ENCODE measurements at regions not wholly inside any gene's neighbourhood (a gene's known extent, or its start where the extent isn't known, plus 50 kb on each side); places are given as distances from the start of the nearest gene placed in this dataset.

- DNase-seq = no peak
Measured at GRCh38 chr12:54711669-54712068, 63.5 kb upstream of the DCD start.

DNA sequence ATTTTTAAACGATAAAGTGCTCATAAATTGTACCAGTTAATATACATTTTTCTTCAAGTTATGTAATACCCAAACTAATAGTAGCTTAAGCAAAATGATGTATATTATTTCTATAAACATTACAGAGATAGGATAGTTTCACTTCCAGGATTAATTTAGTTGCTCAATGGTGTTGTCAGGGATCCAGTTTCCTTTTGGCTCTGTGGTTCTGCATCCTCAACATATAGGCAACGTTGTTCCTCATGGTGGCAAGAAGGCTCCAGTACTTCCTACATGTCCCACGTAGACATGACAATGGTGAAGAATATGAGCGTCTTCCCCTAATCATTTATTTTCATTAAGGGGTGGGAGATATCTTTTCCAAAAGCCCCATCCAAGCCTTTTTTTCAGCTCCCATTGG lies 60.7 kb upstream of the DCD start:
- DNase-seq = no peak

- DNase-seq = no peak
Measured at GRCh38 chr12:54704202-54704601, 56.0 kb upstream of the DCD start.

- peak; percentile 65 for DNase-seq
Measured at GRCh38 chr12:54701940-54702592, 53.9 kb upstream of the DCD start.

GRCh38 chr12:54700849-54701248 lies 52.7 kb upstream of the DCD start:
- DNase-seq = no peak

DNA sequence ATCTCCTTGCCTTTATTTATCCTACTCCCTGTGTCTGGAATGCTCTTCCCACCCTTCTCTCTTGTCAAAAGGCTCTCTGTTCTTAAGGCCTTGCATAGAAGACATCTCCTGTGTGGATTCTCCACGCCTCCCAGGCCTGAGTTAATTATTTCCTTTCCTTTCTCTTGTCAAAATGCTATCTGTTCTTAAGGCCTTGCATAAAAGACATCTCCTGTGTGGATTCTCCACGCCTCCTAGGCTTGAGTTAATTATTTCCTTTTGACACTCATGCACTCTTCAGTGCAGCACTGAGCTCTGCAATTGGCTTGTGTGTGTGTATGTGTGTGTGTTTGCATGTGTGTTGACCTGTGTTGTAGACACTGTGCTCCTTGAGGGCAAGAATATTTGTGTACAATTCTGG lies 52.1 kb upstream of the DCD start:
- DNase-seq = no peak

Measured in NCI-H1092 (cell line).